IMR-90 (cell line): ENCODE measurements at regions not wholly inside any gene's neighbourhood (a gene's known extent, or its start where the extent isn't known, plus 50 kb on each side); places are given as distances from the start of the nearest gene placed in this dataset.

Experiments used
- ATAC-seq: fragments of 200-7000 bp; cut with Tn5 transposase; 2 replicates; pipeline ENCODE4 v1.9.1; 2020; ENCODE audit warnings: low read depth, mild to moderate bottlenecking, moderate library complexity
- BruUV-seq: library from RNA; stranded (reverse); fragments of 400-500 nt; replicated peaks from 2 replicates; lab custom pipeline; 2021; lab: Mats Ljungman, UMichigan
- CTCF ChIA-PET: fragments of 300-600 bp; formaldehyde crosslinking; extraction: SDS; loops from one replicate; lab custom pipeline; 2021; ENCODE audit warnings: antibody characterized with exemption; lab: Yijun Ruan, JAX
- POLR2A ChIA-PET: fragments of 300-600 bp; sonication (Branson Sonifier 250); formaldehyde crosslinking; loops from one replicate; lab custom pipeline; 2022; ENCODE audit warnings: antibody characterized with exemption; ENCODE audit not compliant: unreplicated experiment; lab: Charles Lee
- DNase-seq: peaks from one replicate; pipeline ENCODE4 v3.0.0; 2013
- H2AFZ ChIP-seq: replicated peaks from 2 replicates; pipeline ENCODE3; 2013; ENCODE audit warnings: low read length, mild to moderate bottlenecking; ENCODE audit not compliant: poor library complexity
- H2AK5ac ChIP-seq: 2 replicates; pipeline ENCODE4 v1.6.1; 2013; ENCODE audit warnings: low read depth, low read length, inconsistent platforms
- H2AK9ac ChIP-seq: replicated peaks from 2 replicates; pipeline ENCODE3; 2013; ENCODE audit warnings: mild to moderate bottlenecking, low read depth, low read length, moderate library complexity; ENCODE audit not compliant: poor library complexity
- H2BK120ac ChIP-seq: 2 replicates; pipeline ENCODE4 v1.6.1; 2013; ENCODE audit warnings: low read depth, low read length, inconsistent platforms
- H2BK15ac ChIP-seq: 3 replicates; pipeline ENCODE4 v1.6.1; 2013; ENCODE audit warnings: low read depth, low read length, inconsistent platforms
- H2BK20ac ChIP-seq: 2 replicates; pipeline ENCODE4 v1.6.1; 2013; ENCODE audit warnings: low read depth, mild to moderate bottlenecking, inconsistent platforms, low read length, moderate library complexity
- H2BK5ac ChIP-seq: 2 replicates; pipeline ENCODE4 v1.6.1; 2013; ENCODE audit warnings: mild to moderate bottlenecking, low read depth, low read length, inconsistent platforms; ENCODE audit not compliant: poor library complexity, severe bottlenecking
- H3K14ac ChIP-seq: replicated peaks from 2 replicates; pipeline ENCODE4 v1.6.1; 2013; ENCODE audit warnings: low read depth, low read length, inconsistent platforms
- H3K18ac ChIP-seq: 2 replicates; pipeline ENCODE4 v1.6.1; 2013; ENCODE audit warnings: low read depth, low read length, control low read depth
- H3K23ac ChIP-seq: 2 replicates; pipeline ENCODE4 v1.6.1; 2013; ENCODE audit warnings: low read depth, low read length, inconsistent platforms
- H3K27ac ChIP-seq: 2 replicates; pipeline ENCODE4 v1.5.1; 2013; ENCODE audit warnings: mild to moderate bottlenecking, control low read depth, low read length; ENCODE audit not compliant: insufficient read depth
- H3K27me3 ChIP-seq: 2 replicates; pipeline ENCODE4 v1.6.1; 2013; ENCODE audit warnings: low read length; ENCODE audit not compliant: control insufficient read depth, insufficient read depth
- H3K36me3 ChIP-seq: 2 replicates; pipeline ENCODE4 v1.6.1; 2013; ENCODE audit warnings: low read length, mixed read lengths; ENCODE audit not compliant: control insufficient read depth, insufficient read depth
- H3K4ac ChIP-seq: 2 replicates; pipeline ENCODE4 v1.6.1; 2013; ENCODE audit warnings: low read depth, low read length, inconsistent platforms
- H3K4me1 ChIP-seq: 2 replicates; pipeline ENCODE4 v1.6.1; 2013; ENCODE audit warnings: low read length, mixed read lengths; ENCODE audit not compliant: control insufficient read depth, insufficient read depth
- H3K4me2 ChIP-seq: 2 replicates; pipeline ENCODE4 v1.6.1; 2013; ENCODE audit warnings: low read depth, mild to moderate bottlenecking, control low read depth, low read length, moderate library complexity
- H3K4me3 ChIP-seq: 2 replicates; pipeline ENCODE4 v1.5.1; 2013; ENCODE audit warnings: low read depth, mild to moderate bottlenecking, control low read depth, low read length, moderate library complexity; ENCODE audit not compliant: insufficient read depth
- H3K56ac ChIP-seq: 2 replicates; pipeline ENCODE4 v1.6.1; 2013; ENCODE audit warnings: low read length, inconsistent platforms; ENCODE audit not compliant: insufficient read depth; ENCODE audit errors: extremely low read depth
- H3K79me1 ChIP-seq, 2 experiments: 2 replicates each; pipeline ENCODE4 v1.6.1; 2013; ENCODE audit warnings: low read length in 2 of 2, inconsistent platforms in 1 of 2, low read depth in 1 of 2
- H3K9ac ChIP-seq: 2 replicates; pipeline ENCODE4 v1.6.1; 2013; ENCODE audit warnings: low read depth, low read length, control low read depth
- H3K9me1 ChIP-seq: 2 replicates; pipeline ENCODE4 v1.6.1; 2013; ENCODE audit warnings: low read length, inconsistent platforms; ENCODE audit not compliant: insufficient read depth
- H3K9me3 ChIP-seq: 2 replicates; pipeline ENCODE4 v1.6.1; 2013; ENCODE audit warnings: low read length; ENCODE audit not compliant: control insufficient read depth, insufficient read depth
- H4K20me1 ChIP-seq: 2 replicates; pipeline ENCODE4 v1.6.1; 2013; ENCODE audit warnings: low read length, inconsistent platforms; ENCODE audit not compliant: insufficient read depth
- H4K5ac ChIP-seq: 2 replicates; pipeline ENCODE4 v1.6.1; 2013; ENCODE audit warnings: mild to moderate bottlenecking, low read depth, low read length, control low read depth
- H4K8ac ChIP-seq, 2 experiments: 2 replicates each; pipeline ENCODE4 v1.6.1; 2013; ENCODE audit warnings: low read depth in 2 of 2, low read length in 2 of 2, control low read depth in 1 of 2, inconsistent platforms in 1 of 2
- H4K91ac ChIP-seq: 2 replicates; pipeline ENCODE4 v1.6.1; 2013; ENCODE audit warnings: low read depth, low read length, inconsistent platforms; ENCODE audit not compliant: insufficient read depth
- BHLHE40 ChIP-seq: fragments of 150-350 bp; IDR thresholded peaks from 2 replicates; pipeline ENCODE4 v1.6.1; 2016; ENCODE audit warnings: mild to moderate bottlenecking, low read depth, low read length
- CEBPB ChIP-seq: IDR thresholded peaks from 2 replicates; pipeline ENCODE4 v1.6.1; 2012; ENCODE audit warnings: low read depth, low read length, improper control_type of control experiment
- CHD1 ChIP-seq: IDR thresholded peaks from 2 replicates; pipeline ENCODE4 v1.6.1; 2012; ENCODE audit warnings: low read depth, low read length, improper control_type of control experiment
- FOS ChIP-seq: fragments of 150-350 bp; IDR thresholded peaks from 2 replicates; pipeline ENCODE4 v1.6.1; 2016; ENCODE audit warnings: low read depth, low read length
- MAFK ChIP-seq: IDR thresholded peaks from 2 replicates; pipeline ENCODE4 v1.6.1; 2012; ENCODE audit warnings: low read depth, low read length, improper control_type of control experiment
- MAZ ChIP-seq: IDR thresholded peaks from 2 replicates; pipeline ENCODE4 v1.6.1; 2012; ENCODE audit warnings: low read depth, mild to moderate bottlenecking, low read length, improper control_type of control experiment, moderate library complexity, borderline replicate concordance
- MXI1 ChIP-seq: IDR thresholded peaks from 2 replicates; pipeline ENCODE4 v1.6.1; 2012; ENCODE audit warnings: low read depth, mild to moderate bottlenecking, low read length, moderate library complexity, borderline replicate concordance
- NFE2L2 ChIP-seq: fragments of 150-350 bp; IDR thresholded peaks from 2 replicates; pipeline ENCODE4 v1.6.1; 2016; ENCODE audit warnings: low read depth, mild to moderate bottlenecking, low read length
- POLR2A ChIP-seq: IDR thresholded peaks from 2 replicates; pipeline ENCODE4 v1.6.1; 2012; ENCODE audit warnings: mild to moderate bottlenecking, low read depth, low read length
- RAD21 ChIP-seq: IDR thresholded peaks from 2 replicates; pipeline ENCODE4 v1.6.1; 2012; ENCODE audit warnings: low read length, improper control_type of control experiment
- RCOR1 ChIP-seq: IDR thresholded peaks from 2 replicates; pipeline ENCODE4 v1.6.1; 2012; ENCODE audit warnings: mild to moderate bottlenecking, low read length, improper control_type of control experiment; ENCODE audit not compliant: insufficient replicate concordance
- RFX5 ChIP-seq: IDR thresholded peaks from 2 replicates; pipeline ENCODE4 v1.8.0; 2012; ENCODE audit warnings: low read depth, mild to moderate bottlenecking, low read length, moderate library complexity
- SMC3 ChIP-seq: fragments of 150-350 bp; IDR thresholded peaks from 2 replicates; pipeline ENCODE4 v1.6.1; 2016; ENCODE audit warnings: low read depth, mild to moderate bottlenecking, antibody characterized with exemption, low read length, moderate library complexity
- WGBS, 2 experiments: methylation state at CpG; one replicate each; pipeline versions ENCODE4 v1.1.5 to v1.1.7; 2013; ENCODE audit warnings: missing lambda C conversion rate in 2 of 2; ENCODE audit not compliant: insufficient read length in 1 of 2; ENCODE audit errors: extremely low coverage in 2 of 2; 5-methylcytosine and 5-hydroxymethylcytosine counted together
- dilution Hi-C: fragments of 300-500 bp; cut with HindIII; formaldehyde crosslinking; loops from one replicate; pipeline ENCODE4 v1.14.3; 2018; ENCODE audit warnings: low sequenced_read_pairs; ENCODE audit not compliant: unreplicated experiment
- in situ Hi-C: fragments of 300-500 bp; cut with MboI; formaldehyde crosslinking; loops from 3 replicates; pipeline ENCODE4 v1.14.3; 2019; ENCODE audit warnings: low sequenced_read_pairs, inconsistent platforms, mixed read lengths
- intact Hi-C: fragments of 100-400 bp; cut with micrococcal nuclease; formaldehyde crosslinking; loops from 2 replicates; pipeline ENCODE4 v1.10.0; 2022
- TF ChIP-seq, protein P1 (sequence below): conservative IDR thresholded peaks from 2 replicates; pipeline ENCODE4 v1.5.1; 2012; ENCODE audit warnings: mild to moderate bottlenecking, low read depth, low read length, improper control_type of control experiment
- TF ChIP-seq, protein P2 (sequence below): fragments of 150-350 bp; IDR thresholded peaks from 2 replicates; pipeline ENCODE4 v1.6.1; 2017; ENCODE audit warnings: mild to moderate bottlenecking, antibody characterized with exemption, low read length, low read depth
- TF ChIP-seq, protein P3 (sequence below): fragments of 150-350 bp; IDR thresholded peaks from 2 replicates; pipeline ENCODE4 v1.6.1; 2016; ENCODE audit warnings: low read depth, mild to moderate bottlenecking, low read length, moderate library complexity, borderline replicate concordance

DNA sequence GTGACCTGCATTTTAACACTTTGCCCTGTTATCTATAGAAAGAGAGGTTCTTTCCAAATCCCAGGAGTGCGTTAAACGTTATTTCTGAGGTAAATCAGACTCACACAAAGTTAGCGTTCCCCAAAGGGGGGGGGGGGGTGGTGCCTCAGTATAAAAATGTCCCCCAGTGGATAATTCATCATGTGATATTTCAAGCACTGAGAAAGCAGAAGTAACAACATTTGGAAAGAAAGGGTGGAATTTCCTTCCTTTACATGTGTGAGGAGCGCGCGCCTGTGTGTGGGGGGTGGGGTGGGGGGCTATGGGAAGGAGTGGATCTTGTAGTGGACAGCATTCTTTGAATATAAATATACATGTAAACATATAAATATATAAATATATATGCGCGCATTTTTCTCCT is 630.9 kb downstream of the NYAP2 start:
- ChIA-PET CTCF (interaction anchor here (0.6 kb wide), 1 partner anchor 84 kb away, joined by 3 read pairs; no protein-coding TSS in a partner anchor), POLR2A (no interaction called here)

More for the DNA sequence above, 630.9 kb downstream of the NYAP2 start:
- TF ChIP-seq CEBPB (no peak), RCOR1 (no peak), MAFK (no peak), MAZ (no peak), MXI1 (no peak), RAD21 (no peak), FOS (no peak), CHD1 (no peak), NFE2L2 (no peak), SMC3 (no peak), BHLHE40 (no peak), RFX5 (no peak), POLR2A (no peak)
- TF ChIP-seq, protein P1, sequence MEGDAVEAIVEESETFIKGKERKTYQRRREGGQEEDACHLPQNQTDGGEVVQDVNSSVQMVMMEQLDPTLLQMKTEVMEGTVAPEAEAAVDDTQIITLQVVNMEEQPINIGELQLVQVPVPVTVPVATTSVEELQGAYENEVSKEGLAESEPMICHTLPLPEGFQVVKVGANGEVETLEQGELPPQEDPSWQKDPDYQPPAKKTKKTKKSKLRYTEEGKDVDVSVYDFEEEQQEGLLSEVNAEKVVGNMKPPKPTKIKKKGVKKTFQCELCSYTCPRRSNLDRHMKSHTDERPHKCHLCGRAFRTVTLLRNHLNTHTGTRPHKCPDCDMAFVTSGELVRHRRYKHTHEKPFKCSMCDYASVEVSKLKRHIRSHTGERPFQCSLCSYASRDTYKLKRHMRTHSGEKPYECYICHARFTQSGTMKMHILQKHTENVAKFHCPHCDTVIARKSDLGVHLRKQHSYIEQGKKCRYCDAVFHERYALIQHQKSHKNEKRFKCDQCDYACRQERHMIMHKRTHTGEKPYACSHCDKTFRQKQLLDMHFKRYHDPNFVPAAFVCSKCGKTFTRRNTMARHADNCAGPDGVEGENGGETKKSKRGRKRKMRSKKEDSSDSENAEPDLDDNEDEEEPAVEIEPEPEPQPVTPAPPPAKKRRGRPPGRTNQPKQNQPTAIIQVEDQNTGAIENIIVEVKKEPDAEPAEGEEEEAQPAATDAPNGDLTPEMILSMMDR, result no peak
- TF ChIP-seq, protein P2, sequence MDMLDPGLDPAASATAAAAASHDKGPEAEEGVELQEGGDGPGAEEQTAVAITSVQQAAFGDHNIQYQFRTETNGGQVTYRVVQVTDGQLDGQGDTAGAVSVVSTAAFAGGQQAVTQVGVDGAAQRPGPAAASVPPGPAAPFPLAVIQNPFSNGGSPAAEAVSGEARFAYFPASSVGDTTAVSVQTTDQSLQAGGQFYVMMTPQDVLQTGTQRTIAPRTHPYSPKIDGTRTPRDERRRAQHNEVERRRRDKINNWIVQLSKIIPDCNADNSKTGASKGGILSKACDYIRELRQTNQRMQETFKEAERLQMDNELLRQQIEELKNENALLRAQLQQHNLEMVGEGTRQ, result no peak
- TF ChIP-seq, protein P3, sequence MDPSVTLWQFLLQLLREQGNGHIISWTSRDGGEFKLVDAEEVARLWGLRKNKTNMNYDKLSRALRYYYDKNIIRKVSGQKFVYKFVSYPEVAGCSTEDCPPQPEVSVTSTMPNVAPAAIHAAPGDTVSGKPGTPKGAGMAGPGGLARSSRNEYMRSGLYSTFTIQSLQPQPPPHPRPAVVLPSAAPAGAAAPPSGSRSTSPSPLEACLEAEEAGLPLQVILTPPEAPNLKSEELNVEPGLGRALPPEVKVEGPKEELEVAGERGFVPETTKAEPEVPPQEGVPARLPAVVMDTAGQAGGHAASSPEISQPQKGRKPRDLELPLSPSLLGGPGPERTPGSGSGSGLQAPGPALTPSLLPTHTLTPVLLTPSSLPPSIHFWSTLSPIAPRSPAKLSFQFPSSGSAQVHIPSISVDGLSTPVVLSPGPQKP, result no peak
- Histone ChIP-seq H3K9me3 (no peaks in the 10 kb centered on the region), H2BK15ac (peak overlapping the region; percentile 74; the same call in 1 of the 3 replicates), H2BK20ac (0 out of 2 replicates have a peak overlapping the region, but pooled peaks have one; percentile 26), H4K5ac (peak overlapping the region; percentile 58; the same call in 1 of the 2 replicates), H3K36me3 (no peaks in the 10 kb centered on the region), H3K14ac (no peak overlapping the region), H2AK5ac (0 out of 2 replicates have a peak overlapping the region, but pooled peaks have one; percentile 49), H4K20me1 (no peaks in the 10 kb centered on the region), H3K27me3 (no peaks in the 10 kb centered on the region), H2AFZ (peak overlapping the region; percentile 95), H3K4me2 (peak overlapping the region; percentile 79), H3K27ac (no peak overlapping the region), H4K8ac (peak overlapping the region; percentile 34 to 68; a peak in 3 of 4 replicates), H3K4me3 (no peak overlapping the region; the same call in 1 of the 2 replicates), H2BK5ac (no peak overlapping the region), H3K4me1 (peaks cover 6% of the 10 kb centered on the region), H3K9ac (no peak overlapping the region), H2BK120ac (peak overlapping the region; percentile 95), H3K4ac (0 out of 2 replicates have a peak overlapping the region, but pooled peaks have one; percentile 16), H3K9me1 (no peaks in the 10 kb centered on the region), H3K79me1 (no peaks in the 10 kb centered on the region), H3K18ac (no peak overlapping the region), H3K56ac (peak overlapping the region; percentile 47; the same call in 1 of the 2 replicates), H4K91ac (peak overlapping the region; percentile 84; the same call in 1 of the 2 replicates), H2AK9ac (no peak overlapping the region), H3K23ac (0 out of 2 replicates have a peak overlapping the region, but pooled peaks have one; percentile 12)
- dilution Hi-C loops, result no loop called here
- DNase-seq (no peak), ATAC-seq (no peak)
- no CpG with 5 or more reads among the region's 8 CpGs for WGBS, 2 experiments
- BruUV-seq, result no TSS peak
- intact Hi-C loops, result loop anchor here (2.0 to 5.0 kb wide), 6 partner anchors 87 to 766 kb away; no protein-coding TSS in a partner anchor
- in situ Hi-C loops, result no loop called here
